Nephron (organoid): ENCODE measurements at regions not wholly inside any gene's neighbourhood (a gene's known extent, or its start where the extent isn't known, plus 50 kb on each side); places are given as distances from the start of the nearest gene placed in this dataset.

Experiments
- H3K27ac Mint-ChIP-seq, 3 experiments: 2 replicates each; pipeline ENCODE4 v1.8.0; 2020; ENCODE audit warnings: mixed read lengths in 3 of 3, mild to moderate bottlenecking in 2 of 3, moderate library complexity in 1 of 3
- H3K27me3 Mint-ChIP-seq: 2 replicates; pipeline ENCODE4 v1.8.0; 2021; ENCODE audit warnings: low read depth, mild to moderate bottlenecking, moderate library complexity, mixed read lengths
- H3K36me3 Mint-ChIP-seq: 2 replicates; pipeline ENCODE4 v1.8.0; 2020; ENCODE audit warnings: low read depth, mixed read lengths
- H3K4me1 Mint-ChIP-seq: 2 replicates; pipeline ENCODE4 v1.8.0; 2020; ENCODE audit warnings: mixed read lengths
- H3K4me3 Mint-ChIP-seq, 3 experiments: 2 replicates each; pipeline ENCODE4 v1.8.0; 2020; ENCODE audit warnings: mild to moderate bottlenecking in 3 of 3, mixed read lengths in 3 of 3, moderate library complexity in 2 of 3
- H3K9me3 Mint-ChIP-seq: 2 replicates; pipeline ENCODE4 v1.8.0; 2020; ENCODE audit warnings: mixed read lengths
- CTCF ChIP-seq, 3 experiments: fragments of 200-600 bp; sonication (generic); IDR thresholded peaks; one replicate each; pipeline ENCODE4 v1.5.0; 2021; ENCODE audit warnings: antibody characterized with exemption in 3 of 3; ENCODE audit not compliant: unreplicated experiment in 3 of 3

DNA sequence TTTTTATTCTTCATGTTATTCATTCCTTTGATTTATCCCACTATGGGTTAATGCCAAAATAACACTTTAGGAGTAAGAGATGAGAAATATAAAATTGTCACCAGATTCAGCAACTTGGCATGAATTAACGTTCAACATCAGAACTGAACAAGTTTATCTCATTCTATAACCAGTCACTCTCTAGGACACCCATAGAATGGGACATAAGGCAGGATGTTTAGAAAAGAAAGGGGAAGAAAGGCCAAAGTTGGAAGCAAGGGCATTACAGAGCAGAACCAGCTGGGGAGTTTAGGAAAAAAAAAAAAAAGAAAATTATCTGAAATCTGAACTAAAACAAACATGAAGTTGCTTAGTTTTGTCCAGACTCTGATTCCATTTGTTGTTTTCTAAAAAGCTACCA lies 211.0 kb downstream of the PMAIP1 start:
- Mint-ChIP-seq H3K27me3 (no peaks in the 10 kb centered on the region), H3K27ac (peak overlapping the region in 2 of 3 experiments; percentile 2 to 39), H3K36me3 (no peaks in the 10 kb centered on the region), H3K4me1 (peaks cover 4% of the 10 kb centered on the region), H3K9me3 (peaks cover 5% of the 10 kb centered on the region), H3K4me3 (no peak overlapping the region)
- no peak for TF ChIP-seq CTCF (IDR thresholded peaks at IDR 0.05; ENCODE audit: unreplicated experiment in 3 of 3)

GRCh38 chr18:60100778-60101177 lies 201.0 kb downstream of the PMAIP1 start:
- Mint-ChIP-seq H3K27ac (no peak overlapping the region), H3K4me1 (peaks cover 5% of the 10 kb centered on the region), H3K9me3 (peaks cover 4% of the 10 kb centered on the region), H3K36me3 (no peaks in the 10 kb centered on the region), H3K27me3 (no peaks in the 10 kb centered on the region), H3K4me3 (no peak overlapping the region)
- no peak for TF ChIP-seq CTCF (IDR thresholded peaks at IDR 0.05; ENCODE audit: unreplicated experiment in 3 of 3)

- TF ChIP-seq CTCF (IDR thresholded peaks at IDR 0.05; ENCODE audit: unreplicated experiment in 3 of 3): no peak
- Mint-ChIP-seq H3K27ac (no peak overlapping the region), H3K36me3 (no peaks in the 10 kb centered on the region), H3K9me3 (peaks cover 4% of the 10 kb centered on the region), H3K27me3 (no peaks in the 10 kb centered on the region), H3K4me1 (peaks cover 5% of the 10 kb centered on the region), H3K4me3 (no peak overlapping the region)
Observed at GRCh38 chr18:60099709-60100108, 199.9 kb downstream of the PMAIP1 start.

DNA sequence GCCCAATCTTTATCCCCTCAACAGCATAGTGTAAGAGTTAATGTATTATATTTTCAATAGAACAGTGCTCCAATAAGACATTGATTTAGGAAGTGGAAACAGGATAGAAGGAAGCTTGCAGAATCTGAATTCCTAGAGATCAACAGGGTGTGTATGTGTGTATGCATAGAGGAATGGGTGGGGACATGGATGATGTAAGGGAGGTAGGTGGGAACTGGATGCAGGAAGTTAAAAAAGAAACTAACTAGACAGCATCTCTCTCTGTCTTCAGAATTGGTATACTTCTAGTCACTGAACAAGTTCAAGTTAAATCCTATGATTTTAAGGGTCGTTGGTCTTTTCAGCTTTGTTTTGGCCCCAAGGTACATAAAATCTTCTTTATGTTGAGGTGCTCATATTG lies 196.6 kb downstream of the PMAIP1 start:
- Mint-ChIP-seq H3K27ac (no peak overlapping the region), H3K27me3 (no peaks in the 10 kb centered on the region), H3K4me3 (no peak overlapping the region), H3K36me3 (no peaks in the 10 kb centered on the region), H3K4me1 (peaks cover 5% of the 10 kb centered on the region), H3K9me3 (peaks cover 4% of the 10 kb centered on the region)
- no peak for TF ChIP-seq CTCF (IDR thresholded peaks at IDR 0.05; ENCODE audit: unreplicated experiment in 3 of 3)

GRCh38 chr18:60092073-60092472 lies 192.3 kb downstream of the PMAIP1 start:
- Mint-ChIP-seq H3K9me3 (no peaks in the 10 kb centered on the region), H3K27ac (no peak overlapping the region), H3K27me3 (no peaks in the 10 kb centered on the region), H3K4me3 (no peak overlapping the region), H3K36me3 (no peaks in the 10 kb centered on the region), H3K4me1 (no peaks in the 10 kb centered on the region)
- TF ChIP-seq CTCF (IDR thresholded peaks at IDR 0.05; ENCODE audit: unreplicated experiment in 3 of 3): no peak

- Mint-ChIP-seq H3K4me3 (no peak overlapping the region), H3K36me3 (no peaks in the 10 kb centered on the region), H3K4me1 (no peaks in the 10 kb centered on the region), H3K27me3 (no peaks in the 10 kb centered on the region), H3K27ac (no peak overlapping the region), H3K9me3 (no peaks in the 10 kb centered on the region)
- TF ChIP-seq CTCF (IDR thresholded peaks at IDR 0.05; ENCODE audit: unreplicated experiment in 3 of 3): no peak
Observed at GRCh38 chr18:60090170-60090569, 190.4 kb downstream of the PMAIP1 start.
